Trophoblast cell (in vitro differentiated cells and primary cell): ENCODE measurements at regions not wholly inside any gene's neighbourhood (a gene's known extent, or its start where the extent isn't known, plus 50 kb on each side); places are given as distances from the start of the nearest gene placed in this dataset.

Experiments used
- DNase-seq, 2 donors: peaks; one replicate each; pipeline ENCODE4 v3.0.0-alpha.2; 2016
- H2AFZ ChIP-seq: 2 replicates; pipeline ENCODE4 v1.6.1; 2013; ENCODE audit warnings: low read length, moderate library complexity, mild to moderate bottlenecking; ENCODE audit not compliant: insufficient read depth, poor library complexity
- H2AK5ac ChIP-seq: 2 replicates; pipeline ENCODE4 v1.6.1; 2013; ENCODE audit warnings: mild to moderate bottlenecking, low read length
- H2BK120ac ChIP-seq: 2 replicates; pipeline ENCODE4 v1.6.1; 2013; ENCODE audit warnings: low read length, mild to moderate bottlenecking, moderate library complexity; ENCODE audit not compliant: insufficient read depth, poor library complexity
- H2BK12ac ChIP-seq: 2 replicates; pipeline ENCODE4 v1.6.1; 2013; ENCODE audit warnings: mild to moderate bottlenecking, low read length, moderate library complexity
- H2BK5ac ChIP-seq: 2 replicates; pipeline ENCODE4 v1.6.1; 2013; ENCODE audit warnings: low read length, low read depth, moderate library complexity, mild to moderate bottlenecking; ENCODE audit not compliant: poor library complexity
- H3K14ac ChIP-seq: 2 replicates; pipeline ENCODE4 v1.6.1; 2013; ENCODE audit warnings: mild to moderate bottlenecking, low read length
- H3K18ac ChIP-seq: 2 replicates; pipeline ENCODE4 v1.6.1; 2013; ENCODE audit warnings: mild to moderate bottlenecking, low read length
- H3K23ac ChIP-seq: 2 replicates; pipeline ENCODE4 v1.6.1; 2013; ENCODE audit warnings: low read length
- H3K27ac ChIP-seq: 2 replicates; pipeline ENCODE4 v1.5.1; 2013; ENCODE audit warnings: low read depth, mild to moderate bottlenecking, inconsistent platforms, low read length, moderate library complexity
- H3K27me3 ChIP-seq: 2 replicates; pipeline ENCODE4 v1.6.1; 2013; ENCODE audit warnings: inconsistent platforms, mild to moderate bottlenecking, low read length, moderate library complexity; ENCODE audit not compliant: insufficient read depth
- H3K36me3 ChIP-seq, 2 experiments: 1 replicate in 1 of 2; 2 replicates in 1 of 2; pipeline ENCODE4 v1.6.1; 2013; ENCODE audit warnings: low read length in 2 of 2, mild to moderate bottlenecking in 2 of 2, moderate library complexity in 1 of 2; ENCODE audit not compliant: insufficient read depth in 2 of 2, control insufficient read depth in 1 of 2
- H3K4ac ChIP-seq: 2 replicates; pipeline ENCODE4 v1.6.1; 2013; ENCODE audit warnings: low read depth, mild to moderate bottlenecking, low read length, moderate library complexity
- H3K4me1 ChIP-seq, 2 experiments: 1 replicate in 1 of 2; 2 replicates in 1 of 2; pipeline ENCODE4 v1.6.1; 2013; ENCODE audit warnings: low read length in 2 of 2, mild to moderate bottlenecking in 2 of 2, moderate library complexity in 1 of 2; ENCODE audit not compliant: insufficient read depth in 2 of 2, control insufficient read depth in 1 of 2
- H3K4me2 ChIP-seq: 2 replicates; pipeline ENCODE4 v1.6.1; 2013; ENCODE audit warnings: inconsistent platforms, mild to moderate bottlenecking, low read length, moderate library complexity
- H3K4me3 ChIP-seq: 2 replicates; pipeline ENCODE4 v1.5.1; 2013; ENCODE audit warnings: mild to moderate bottlenecking, low read depth, low read length, inconsistent platforms
- H3K79me1 ChIP-seq: one replicate; pipeline ENCODE4 v1.6.1; 2013; ENCODE audit warnings: low read length
- H3K79me2 ChIP-seq: 2 replicates; pipeline ENCODE4 v1.6.1; 2013; ENCODE audit warnings: low read length, mild to moderate bottlenecking; ENCODE audit not compliant: control insufficient read depth, insufficient read depth, poor library complexity
- H3K9ac ChIP-seq: 2 replicates; pipeline ENCODE4 v1.6.1; 2013; ENCODE audit warnings: mild to moderate bottlenecking, low read length
- H3K9me3 ChIP-seq: 2 replicates; pipeline ENCODE4 v1.6.1; 2013; ENCODE audit warnings: low read depth, mild to moderate bottlenecking, control low read depth, inconsistent platforms, low read length; ENCODE audit not compliant: insufficient read depth
- H4K12ac ChIP-seq: 2 replicates; pipeline ENCODE4 v1.6.1; 2013; ENCODE audit warnings: low read depth, mild to moderate bottlenecking, low read length, moderate library complexity
- H4K8ac ChIP-seq: 2 replicates; pipeline ENCODE4 v1.6.1; 2013; ENCODE audit warnings: low read depth, mild to moderate bottlenecking, low read length, moderate library complexity
- H4K91ac ChIP-seq: one replicate; pipeline ENCODE4 v1.6.1; 2013; ENCODE audit warnings: low read depth, mild to moderate bottlenecking, low read length, moderate library complexity
- WGBS: extraction: QIAGEN DNeasy Blood & Tissue Kit; methylation state at CpG from one replicate; pipeline ENCODE4 v1.1.7; 2013; ENCODE audit warnings: missing lambda C conversion rate; ENCODE audit not compliant: insufficient read length, insufficient coverage; ENCODE audit errors: extremely low coverage; 5-methylcytosine and 5-hydroxymethylcytosine counted together

- no peaks in the 10 kb centered on the region for H3K79me2 ChIP-seq
- no peak overlapping the region for H4K91ac ChIP-seq
- H3K79me1 ChIP-seq: no peaks in the 10 kb centered on the region
- no peak overlapping the region for H3K23ac ChIP-seq
- H3K18ac ChIP-seq: no peak overlapping the region
- H3K14ac ChIP-seq: no peak overlapping the region
- H2BK120ac ChIP-seq: no peak overlapping the region
- no peaks in the 10 kb centered on the region for H3K9me3 ChIP-seq
- no peak overlapping the region for H2BK12ac ChIP-seq
- no CpG with 5 or more reads among the region's 2 CpGs for WGBS
- no peak overlapping the region for H3K4me2 ChIP-seq
- H3K4me3 ChIP-seq: no peak overlapping the region
- no peak overlapping the region for H3K4ac ChIP-seq
- H4K12ac ChIP-seq: no peak overlapping the region
- H3K9ac ChIP-seq: no peak overlapping the region
- peak in 1 of 2 donors; percentile 9 for DNase-seq
- no peak overlapping the region for H2AFZ ChIP-seq
- no peaks in the 10 kb centered on the region for H3K36me3 ChIP-seq
- no peak overlapping the region for H3K27ac ChIP-seq
- H2AK5ac ChIP-seq: no peak overlapping the region
- no peaks in the 10 kb centered on the region for H3K27me3 ChIP-seq
- H4K8ac ChIP-seq: no peak overlapping the region
- no peaks in the 10 kb centered on the region for H3K4me1 ChIP-seq
- H2BK5ac ChIP-seq: no peak overlapping the region
Observed at GRCh38 chr13:47076500-47076899, 179.6 kb upstream of the HTR2A start.

DNA sequence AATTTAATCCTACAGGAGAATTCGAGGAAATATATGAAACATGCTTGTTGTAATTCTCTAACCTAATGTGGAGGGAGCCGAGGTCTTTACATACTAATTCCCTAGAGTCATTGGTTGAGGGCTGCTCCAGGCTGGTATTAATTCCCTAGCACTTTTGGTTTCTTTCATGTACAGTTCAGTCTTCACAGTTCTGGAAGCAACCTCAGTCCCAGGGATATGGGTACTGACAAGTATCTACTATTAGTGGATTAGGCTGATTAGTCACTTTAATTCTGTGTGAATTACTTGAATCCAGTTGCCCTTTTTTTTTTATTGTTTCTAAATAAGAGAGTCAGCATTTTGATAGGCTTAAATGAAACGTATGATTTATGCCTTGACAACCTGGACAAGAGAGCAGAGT is 172.3 kb upstream of the HTR2A start:
- H3K4me3 ChIP-seq: no peak overlapping the region
- H2BK12ac ChIP-seq: no peak overlapping the region

GRCh38 chr13:47067306-47067705 is 170.5 kb upstream of the HTR2A start:
- WGBS: no CpG with 5 or more reads among the region's 3 CpGs
- no peak overlapping the region for H3K14ac ChIP-seq
- no peak overlapping the region for H4K91ac ChIP-seq
- H3K79me1 ChIP-seq: no peaks in the 10 kb centered on the region
- H4K12ac ChIP-seq: no peak overlapping the region
- H3K9ac ChIP-seq: no peak overlapping the region
- H3K4ac ChIP-seq: no peak overlapping the region
- H3K9me3 ChIP-seq: no peaks in the 10 kb centered on the region
- no peaks in the 10 kb centered on the region for H3K36me3 ChIP-seq
- no peaks in the 10 kb centered on the region for H3K79me2 ChIP-seq
- H3K4me3 ChIP-seq: no peak overlapping the region
- H3K4me2 ChIP-seq: no peak overlapping the region
- H2AFZ ChIP-seq: no peak overlapping the region
- H3K27ac ChIP-seq: no peak overlapping the region
- no peak overlapping the region for H2BK5ac ChIP-seq
- no peak overlapping the region for H2AK5ac ChIP-seq
- DNase-seq: no peak
- H2BK12ac ChIP-seq: no peak overlapping the region
- no peaks in the 10 kb centered on the region for H3K27me3 ChIP-seq
- no peak overlapping the region for H3K23ac ChIP-seq
- H2BK120ac ChIP-seq: no peak overlapping the region
- no peak overlapping the region for H4K8ac ChIP-seq
- H3K4me1 ChIP-seq: no peaks in the 10 kb centered on the region
- no peak overlapping the region for H3K18ac ChIP-seq

More for the DNA sequence above, 172.3 kb upstream of the HTR2A start:
- Histone ChIP-seq H3K14ac (no peak overlapping the region), H3K79me2 (no peaks in the 10 kb centered on the region), H2BK120ac (no peak overlapping the region), H3K18ac (no peak overlapping the region), H3K27ac (no peak overlapping the region), H3K79me1 (no peaks in the 10 kb centered on the region), H4K91ac (no peak overlapping the region), H2BK5ac (peak overlapping the region; percentile 40), H3K27me3 (no peaks in the 10 kb centered on the region), H3K9me3 (no peaks in the 10 kb centered on the region), H3K4ac (no peak overlapping the region), H3K36me3 (no peaks in the 10 kb centered on the region), H2AFZ (no peak overlapping the region), H2AK5ac (no peak overlapping the region), H4K12ac (no peak overlapping the region), H3K4me2 (no peak overlapping the region), H3K4me1 (no peaks in the 10 kb centered on the region), H4K8ac (no peak overlapping the region), H3K23ac (no peak overlapping the region), H3K9ac (no peak overlapping the region)
- no CpG with 5 or more reads among the region's 3 CpGs for WGBS
- DNase-seq: no peak

DNA sequence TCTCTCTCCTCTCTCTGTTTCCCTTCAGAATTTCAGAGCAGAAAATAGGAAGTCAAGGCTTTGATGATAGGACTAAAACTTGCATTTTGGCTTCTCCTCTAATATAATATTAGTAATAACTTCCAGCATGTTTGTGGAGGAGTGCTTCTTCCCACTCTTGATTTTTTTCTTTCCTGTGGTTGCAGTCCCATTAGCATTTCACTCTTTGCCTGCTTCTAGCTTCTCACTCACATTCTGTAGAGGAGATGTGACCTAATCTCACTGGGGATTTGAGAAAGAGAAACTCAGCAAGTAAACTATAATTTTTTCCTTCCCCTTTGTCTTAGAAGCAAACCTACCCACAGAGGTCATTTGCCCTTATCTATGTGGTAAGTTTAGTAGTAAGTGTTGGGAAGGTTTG is 169.4 kb upstream of the HTR2A start:
- Histone ChIP-seq H3K18ac (no peak overlapping the region), H2AK5ac (no peak overlapping the region), H3K79me2 (no peaks in the 10 kb centered on the region), H3K79me1 (no peaks in the 10 kb centered on the region), H2BK120ac (no peak overlapping the region), H3K9ac (no peak overlapping the region), H3K23ac (no peak overlapping the region), H3K9me3 (no peaks in the 10 kb centered on the region), H4K8ac (no peak overlapping the region), H3K4me2 (no peak overlapping the region), H4K12ac (no peak overlapping the region), H3K4me3 (no peak overlapping the region), H3K36me3 (no peaks in the 10 kb centered on the region), H4K91ac (no peak overlapping the region), H3K27ac (no peak overlapping the region), H3K14ac (no peak overlapping the region), H2AFZ (no peak overlapping the region), H3K4me1 (no peaks in the 10 kb centered on the region), H2BK5ac (no peak overlapping the region), H2BK12ac (no peak overlapping the region), H3K27me3 (no peaks in the 10 kb centered on the region), H3K4ac (no peak overlapping the region)
- DNase-seq: no peak
